ENCODE measurements at regions not wholly inside any gene's neighbourhood (a gene's known extent, or its start where the extent isn't known, plus 50 kb on each side); places are given as distances from the start of the nearest gene placed in this dataset.
A peak's percentile ranks its signal among the peaks of the same experiment; 100 is the strongest.

DNA sequence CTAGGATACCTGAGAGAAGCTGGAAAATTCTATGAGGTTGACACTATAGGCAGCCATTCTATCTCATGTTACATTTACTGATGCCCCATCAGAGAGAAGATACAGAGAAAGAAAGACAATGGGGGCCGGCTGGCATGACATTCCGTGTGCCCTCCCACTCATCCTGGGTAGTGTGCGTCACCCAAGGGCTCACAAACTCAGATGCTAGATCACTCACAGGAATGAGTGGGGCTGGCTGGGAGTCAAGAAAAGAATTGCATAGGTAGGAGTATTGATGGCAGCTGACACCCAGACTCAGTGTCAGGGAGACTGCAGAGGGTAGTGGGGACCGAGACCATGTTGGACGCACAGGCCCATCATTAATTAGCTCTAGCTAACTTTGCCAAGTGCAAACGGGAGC, 1113.5 kb upstream of the AUTS2 start:
- peak; percentile 7 for DNase-seq (ENCODE audit: low spot score)

DNA sequence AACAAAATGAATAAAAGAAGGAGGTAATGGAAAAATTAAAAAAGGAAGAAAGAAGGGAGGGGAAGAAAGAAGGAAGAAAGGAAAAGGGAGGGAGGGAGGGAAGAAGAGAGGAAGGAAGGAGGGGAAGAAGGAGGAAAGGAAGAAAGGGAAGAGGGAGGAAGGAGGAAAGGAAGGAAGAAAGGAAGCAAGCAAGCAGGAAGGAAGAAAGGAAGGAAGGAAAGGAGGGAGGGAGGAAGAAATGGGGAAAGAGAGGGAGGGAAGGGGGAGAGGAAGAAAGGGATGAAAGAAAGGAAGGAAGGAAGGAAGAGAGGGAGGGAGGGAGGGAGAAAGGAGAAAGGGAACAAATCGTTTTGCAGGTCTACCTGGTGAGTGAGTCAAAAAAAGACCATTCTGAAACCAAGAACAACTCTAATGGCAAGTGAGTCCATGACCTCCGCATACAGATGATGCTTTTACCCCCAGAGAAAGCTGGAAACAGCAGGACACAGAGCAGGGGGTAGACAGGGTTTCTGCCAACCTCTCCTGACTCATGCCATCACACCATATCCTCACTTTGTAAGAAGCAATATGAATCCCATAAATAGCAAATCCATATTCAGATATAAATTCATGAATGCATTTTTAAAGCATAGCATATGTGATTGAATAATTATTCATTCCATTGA, 1112.9 kb upstream of the AUTS2 start:
- DNase-seq (ENCODE audit: low spot score), result no peak

DNA sequence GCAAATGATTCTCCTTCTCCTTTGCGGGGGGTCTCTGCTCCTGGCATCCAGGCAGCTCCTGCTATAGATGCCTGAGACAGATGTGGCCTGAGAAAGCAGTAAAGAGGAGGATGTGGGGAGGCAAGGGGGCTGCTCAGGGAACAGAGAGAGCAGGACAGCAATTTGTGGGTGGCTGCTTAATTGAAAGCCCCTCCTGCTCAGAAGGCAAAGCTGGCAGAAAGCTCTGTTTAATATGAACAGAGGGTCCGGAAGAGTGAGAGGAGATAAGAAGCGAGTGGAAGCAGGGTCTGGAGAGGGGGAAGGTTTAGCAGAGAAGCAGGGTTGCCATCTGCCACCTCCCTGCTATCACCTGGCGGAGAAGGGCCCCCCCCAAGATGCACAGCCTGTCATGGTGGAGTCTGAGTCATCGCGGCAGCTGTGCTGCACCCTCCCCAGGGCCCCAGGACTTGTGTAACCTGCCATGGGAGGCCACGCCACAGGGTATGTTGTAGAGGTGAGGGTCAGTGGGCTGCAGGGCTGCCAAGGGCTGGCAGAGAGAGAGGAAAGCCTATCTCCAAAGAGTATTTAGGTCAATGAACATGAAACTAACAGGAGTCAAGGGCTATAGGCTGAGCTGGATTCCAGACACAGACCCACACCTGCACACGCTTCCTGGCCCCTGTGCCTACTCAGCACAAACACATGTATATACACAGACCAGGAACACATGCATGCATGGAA, 1109.8 kb upstream of the AUTS2 start:
- no peak for DNase-seq (ENCODE audit: low spot score)

- no peak for DNase-seq (ENCODE audit: low spot score)
Measured at GRCh38 chr7:68491523-68492358, 1106.5 kb upstream of the AUTS2 start.

DNA sequence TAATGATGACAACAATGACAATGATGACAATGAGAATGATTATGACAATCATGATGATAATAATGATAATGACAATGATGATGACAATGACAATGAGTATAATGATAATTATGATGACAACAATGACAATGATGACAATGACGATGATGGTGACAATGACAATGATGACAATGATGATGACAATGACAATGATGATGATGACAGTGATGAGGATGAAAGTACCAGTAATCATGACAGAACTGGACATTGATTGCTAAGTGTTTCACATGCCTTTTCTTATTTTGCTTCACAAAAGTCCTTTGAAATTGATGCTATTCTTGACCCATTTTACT, 1106.0 kb upstream of the AUTS2 start:
- no peak for DNase-seq (ENCODE audit: low spot score)

- no peak for DNase-seq (ENCODE audit: low spot score)
Measured at GRCh38 chr7:68503400-68503799, 1094.9 kb upstream of the AUTS2 start.

DNA sequence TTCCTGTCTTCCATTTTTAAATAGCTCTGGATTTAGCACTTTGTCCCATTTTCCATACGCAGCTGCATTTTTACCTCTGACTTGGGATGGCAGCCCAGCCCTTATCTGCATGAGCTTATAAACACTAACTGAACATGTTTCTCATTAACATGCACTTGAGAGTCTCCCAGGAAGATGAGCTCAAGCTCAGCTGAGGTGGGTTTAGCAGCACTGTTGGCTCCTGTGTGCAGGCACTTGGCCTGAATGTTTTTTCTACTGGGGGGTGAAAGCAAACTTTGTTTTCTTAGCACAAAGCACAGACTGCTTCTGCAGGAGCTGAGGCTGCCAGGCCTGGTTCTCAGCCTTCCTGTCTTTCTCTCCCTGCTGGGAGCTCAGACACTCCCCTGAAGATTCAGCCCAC, 1093.6 kb upstream of the AUTS2 start:
- DNase-seq (ENCODE audit: low spot score), result peak; percentile 3

GRCh38 chr7:68505721-68506120, 1092.6 kb upstream of the AUTS2 start:
- no peak for DNase-seq (ENCODE audit: low spot score)

GRCh38 chr7:68507668-68508067, 1090.6 kb upstream of the AUTS2 start:
- DNase-seq (ENCODE audit: low spot score), result no peak

DNA sequence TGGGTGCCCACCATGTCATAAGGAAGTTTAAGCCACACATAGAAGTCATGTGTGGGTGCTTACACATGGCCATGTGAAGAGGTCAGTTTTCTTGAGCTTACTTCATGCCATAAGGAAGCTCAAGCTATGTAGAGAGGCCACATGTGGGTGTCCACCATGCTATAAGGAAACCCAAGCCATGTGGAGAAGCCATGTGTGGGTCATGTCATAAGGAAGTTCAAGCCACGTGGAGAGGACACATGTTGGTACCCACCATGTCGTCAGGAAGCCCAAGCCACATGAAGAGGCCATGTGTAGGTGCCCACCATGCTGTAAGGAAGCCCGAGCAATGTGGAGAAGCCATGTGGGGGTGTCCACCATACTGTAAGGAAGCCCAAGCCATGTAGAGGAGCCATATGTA, 1089.2 kb upstream of the AUTS2 start:
- no peak for DNase-seq (ENCODE audit: low spot score)

DNA sequence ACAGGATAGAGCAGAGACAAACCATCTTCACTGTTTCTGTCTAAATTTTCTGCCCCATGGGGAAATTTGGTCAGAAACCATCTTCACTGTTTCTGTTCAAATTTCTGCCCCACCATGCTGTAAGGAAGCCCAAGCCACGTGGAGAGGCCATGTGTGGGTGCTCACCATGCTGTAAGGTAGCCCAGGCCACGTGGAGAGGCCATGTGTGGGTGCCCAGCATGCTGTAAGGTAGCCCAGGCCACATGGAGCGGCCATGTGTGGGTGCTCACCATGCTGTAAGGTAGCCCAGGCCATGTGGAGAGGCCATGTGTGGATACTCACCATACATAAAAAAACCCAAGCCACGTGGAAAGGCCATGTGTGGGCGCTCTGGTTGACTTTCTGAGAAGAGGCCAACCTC, 1088.7 kb upstream of the AUTS2 start:
- DNase-seq (ENCODE audit: low spot score), result no peak

DNA sequence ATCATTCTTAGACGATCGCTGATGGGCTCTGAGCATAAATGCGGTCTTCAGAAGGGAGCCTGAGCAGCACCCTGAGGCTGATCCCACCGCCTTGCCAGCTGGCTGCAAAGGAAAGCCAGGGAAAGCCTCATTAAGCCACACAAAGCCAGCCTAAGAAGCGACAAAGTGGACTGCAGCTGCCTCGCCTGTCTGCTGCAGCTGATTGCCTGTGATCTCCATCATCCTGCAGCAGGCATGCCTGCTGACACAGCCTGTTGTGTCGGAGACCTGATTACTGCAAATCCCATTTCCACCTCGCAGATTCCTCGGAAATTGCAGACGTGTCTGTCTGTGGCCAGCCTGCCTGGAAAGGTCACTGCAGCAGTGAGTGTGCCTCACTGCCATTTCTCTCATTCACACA, 1087.0 kb upstream of the AUTS2 start:
- peak; percentile 34 for DNase-seq (ENCODE audit: low spot score)

- DNase-seq (ENCODE audit: low spot score), result no peak
Measured at GRCh38 chr7:68512466-68512865, 1085.8 kb upstream of the AUTS2 start.

- DNase-seq (ENCODE audit: low spot score), result no peak
Measured at GRCh38 chr7:68518060-68518459, 1080.2 kb upstream of the AUTS2 start.

- no peak for DNase-seq (ENCODE audit: low spot score)
Measured at GRCh38 chr7:68524126-68524525, 1074.1 kb upstream of the AUTS2 start.

DNA sequence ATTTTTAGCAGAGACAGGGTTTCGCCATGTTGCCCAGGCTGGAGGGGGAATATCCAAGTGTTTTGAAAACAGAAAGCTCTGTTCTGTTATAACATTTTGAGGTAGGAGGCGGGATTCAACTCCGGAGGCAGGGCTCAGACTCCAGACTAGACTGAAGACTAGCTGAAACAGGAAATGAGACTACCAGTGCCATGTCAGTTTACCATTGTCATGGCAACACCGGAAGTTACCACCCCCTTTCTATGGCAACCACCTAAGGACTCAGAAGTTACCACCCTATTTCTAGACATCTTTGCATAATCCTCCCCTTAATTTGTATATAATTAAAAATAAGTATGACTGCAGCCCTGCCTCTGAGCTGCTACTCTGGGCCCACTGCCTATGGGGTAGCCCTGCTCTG, 1069.1 kb upstream of the AUTS2 start:
- DNase-seq (ENCODE audit: low spot score), result peak; percentile 20

DNA sequence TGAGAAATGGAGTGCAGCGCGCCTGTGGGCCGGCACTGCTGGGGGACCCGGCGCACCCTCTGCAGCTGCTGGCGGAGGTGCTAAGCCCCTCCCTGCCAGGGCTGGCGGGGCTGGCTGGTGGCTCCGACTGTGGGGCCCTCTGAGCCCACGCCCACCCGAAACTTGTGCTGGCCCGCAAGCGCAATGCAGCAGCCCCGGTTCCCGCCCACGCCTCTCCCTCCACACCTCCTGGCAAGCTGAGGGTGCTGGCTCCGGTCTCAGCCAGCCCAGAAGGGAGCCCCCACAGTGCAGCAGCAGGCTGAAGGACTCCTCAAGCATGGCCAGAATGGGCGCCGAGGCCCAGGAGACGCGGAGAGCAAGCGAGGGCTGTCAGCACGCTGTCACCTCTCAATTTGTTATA, 1063.0 kb upstream of the AUTS2 start:
- DNase-seq (ENCODE audit: low spot score), result no peak

- no peak for DNase-seq (ENCODE audit: low spot score)
Measured at GRCh38 chr7:68537051-68537773, 1061.1 kb upstream of the AUTS2 start.

- no peak for DNase-seq (ENCODE audit: low spot score)
Measured at GRCh38 chr7:68537774-68538071, 1060.6 kb upstream of the AUTS2 start.

GRCh38 chr7:68542831-68543230, 1055.4 kb upstream of the AUTS2 start:
- DNase-seq (ENCODE audit: low spot score), result no peak

DNA sequence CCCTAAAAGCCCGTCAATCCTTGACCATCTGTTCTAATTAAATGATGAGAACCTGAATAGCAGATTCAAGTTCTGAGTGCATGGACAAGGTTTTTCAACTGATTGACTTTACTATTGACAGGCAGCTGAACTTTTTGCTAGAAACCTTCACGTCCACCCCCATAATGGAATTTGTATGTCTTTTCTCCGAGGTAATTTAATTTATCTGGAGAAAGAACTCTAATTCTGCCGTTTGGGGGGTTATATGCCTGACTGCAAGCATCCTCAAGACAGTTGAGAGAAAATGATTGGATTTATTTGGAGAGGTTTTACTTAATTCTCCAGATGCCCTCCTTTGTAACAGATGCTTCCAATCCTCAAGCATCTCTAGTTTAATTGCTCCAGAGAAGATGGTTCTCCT, 1053.4 kb upstream of the AUTS2 start:
- DNase-seq (ENCODE audit: low spot score), result no peak

DNA sequence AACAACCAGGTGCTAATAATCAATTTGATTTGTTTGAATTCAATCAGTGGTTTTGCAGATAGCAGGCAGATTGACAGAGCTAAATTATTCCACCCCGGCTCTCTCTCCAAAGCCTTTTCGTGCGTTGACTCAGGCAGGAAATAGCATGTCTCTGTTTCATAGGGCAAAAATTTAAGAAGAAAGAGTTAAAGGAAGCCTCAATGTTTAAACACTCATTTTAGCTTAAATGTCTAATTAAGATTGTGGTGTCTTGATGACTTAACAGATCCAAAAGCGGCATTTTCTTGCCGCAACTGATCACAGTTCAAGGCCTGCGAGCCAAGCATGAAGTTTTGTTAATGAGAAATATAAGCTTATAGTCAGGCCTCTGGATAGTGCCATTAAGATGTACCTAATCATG, 1051.1 kb upstream of the AUTS2 start:
- DNase-seq (ENCODE audit: low spot score), result no peak

DNA sequence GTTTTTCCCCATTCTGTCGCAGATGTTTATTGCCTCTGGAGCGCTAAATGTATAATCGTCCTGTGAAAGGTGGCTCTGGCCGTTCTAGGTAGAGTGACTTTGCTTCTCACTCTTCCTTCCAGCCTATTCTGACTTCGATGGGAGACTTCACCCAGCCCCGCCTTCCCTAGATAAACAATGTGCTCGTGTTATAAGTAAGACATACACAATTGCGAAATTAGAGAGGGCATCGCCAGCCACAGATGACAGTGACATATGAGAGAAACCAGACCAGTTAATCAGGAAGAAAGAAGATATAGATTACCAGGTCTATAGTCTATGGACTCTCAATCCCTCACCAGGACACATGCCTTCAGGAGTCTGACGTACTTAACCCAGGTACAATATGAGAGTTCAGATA, 1050.5 kb upstream of the AUTS2 start:
- no peak for DNase-seq (ENCODE audit: low spot score)
